CD4-positive, alpha-beta T cell treated with Interleukin-15 for 1 hour (primary cell): ENCODE measurements at regions not wholly inside any gene's neighbourhood (a gene's known extent, or its start where the extent isn't known, plus 50 kb on each side); places are given as distances from the start of the nearest gene placed in this dataset.
"Not testable (repeated sequence)": the region's sequence is repeated elsewhere in the genome, so short reads cannot be mapped to it uniquely, and the experiment has no call there.

Experiments
- DNase-seq: peaks from one replicate; pipeline ENCODE4 v3.0.0-alpha.2; 2020

GRCh38 chr10:94091649-94092048, 97.9 kb downstream of the PLCE1 start:
- no peak for DNase-seq

- DNase-seq, result no peak
Observed at GRCh38 chr10:94092848-94093247, 99.1 kb downstream of the PLCE1 start.

GRCh38 chr10:94093286-94093905, 99.7 kb downstream of the PLCE1 start:
- no peak for DNase-seq

- no peak for DNase-seq
Observed at GRCh38 chr10:94094540-94094939, 100.8 kb downstream of the PLCE1 start.

- DNase-seq, result no peak
Observed at GRCh38 chr10:94097656-94098055, 103.9 kb downstream of the PLCE1 start.

GRCh38 chr10:94098896-94099295, 105.2 kb downstream of the PLCE1 start:
- no peak for DNase-seq

- DNase-seq, result no peak
Observed at GRCh38 chr10:94101894-94102293, 108.2 kb downstream of the PLCE1 start.

- no peak for DNase-seq
Observed at GRCh38 chr10:94102436-94102835, 108.7 kb downstream of the PLCE1 start.

GRCh38 chr10:94103192-94103591, 109.5 kb downstream of the PLCE1 start:
- no peak for DNase-seq

- DNase-seq, result no peak
Observed at GRCh38 chr10:94103801-94104221, 110.1 kb downstream of the PLCE1 start.

GRCh38 chr10:94104316-94105000, 110.7 kb downstream of the PLCE1 start:
- no peak for DNase-seq

GRCh38 chr10:94105226-94105625, 111.5 kb downstream of the PLCE1 start:
- no peak for DNase-seq

GRCh38 chr10:94107191-94107590, 113.5 kb downstream of the PLCE1 start:
- no peak for DNase-seq

GRCh38 chr10:94108200-94108599, 114.5 kb downstream of the PLCE1 start:
- no peak for DNase-seq

GRCh38 chr10:94111367-94111766, 117.6 kb downstream of the PLCE1 start:
- DNase-seq, result no peak

GRCh38 chr10:94112321-94112720, 118.6 kb downstream of the PLCE1 start:
- DNase-seq, result no peak

GRCh38 chr10:94115725-94116124, 122.0 kb downstream of the PLCE1 start:
- no peak for DNase-seq

GRCh38 chr10:94116848-94117247, 123.1 kb downstream of the PLCE1 start:
- no peak for DNase-seq

GRCh38 chr10:94122211-94122610, 128.5 kb downstream of the PLCE1 start:
- DNase-seq, result no peak

GRCh38 chr10:94123258-94123995, 129.7 kb downstream of the PLCE1 start:
- no peak for DNase-seq

- DNase-seq, result not testable (repeated sequence)
Observed at GRCh38 chr10:94124147-94124546, 130.4 kb downstream of the PLCE1 start.

- DNase-seq, result not testable (repeated sequence)
Observed at GRCh38 chr10:94125268-94125667, 131.5 kb downstream of the PLCE1 start.

- no peak for DNase-seq
Observed at GRCh38 chr10:94125856-94126255, 132.1 kb downstream of the PLCE1 start.
